ENCODE measurements at regions not wholly inside any gene's neighbourhood (a gene's known extent, or its start where the extent isn't known, plus 50 kb on each side); places are given as distances from the start of the nearest gene placed in this dataset.

- H3K27ac Mint-ChIP-seq = no peak overlapping the region
- ATAC-seq (ENCODE audit: low read depth) = no peak
- no peaks in the 10 kb centered on the region for H3K9me3 Mint-ChIP-seq
- no peak for TF ChIP-seq CTCF (IDR thresholded peaks at IDR 0.05)
- H3K4me1 Mint-ChIP-seq = no peaks in the 10 kb centered on the region
- peaks cover 8% of the 10 kb centered on the region for H3K27me3 Mint-ChIP-seq
- intact Hi-C loops (cut with micrococcal nuclease) = no loop called here
- DNase-seq = no peak
- POLR2A ChIA-PET = no interaction called here
- CTCF ChIA-PET = no interaction called here
- no peaks in the 10 kb centered on the region for H3K36me3 Mint-ChIP-seq (ENCODE audit: low read depth)
- H3K4me3 Mint-ChIP-seq = no peak overlapping the region
These were observed 270.5 kb downstream of the SKAP2 start for GRCh38 chr7:26593896-26594295.

DNA sequence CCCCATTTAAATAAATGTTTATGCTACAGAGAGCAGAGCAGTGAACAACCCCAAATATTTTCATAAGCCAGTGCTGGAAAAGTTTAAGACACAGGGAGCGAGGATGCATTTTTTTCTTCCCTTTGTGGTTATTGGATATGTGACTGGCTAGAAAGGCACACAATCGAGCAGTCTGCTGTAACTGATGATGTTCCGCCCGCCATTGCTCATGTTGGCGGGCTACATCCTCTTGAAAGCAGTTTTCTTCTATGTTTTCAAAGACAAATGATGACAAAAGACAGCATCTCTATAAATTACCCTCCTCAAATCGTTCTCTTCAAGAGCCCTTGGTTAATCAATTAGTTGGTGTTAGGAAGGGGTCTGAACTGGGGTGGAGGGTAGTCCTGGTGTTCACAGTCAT lies 269.8 kb downstream of the SKAP2 start:
- Mint-ChIP-seq H3K27ac (no peak overlapping the region), H3K36me3 (ENCODE audit: low read depth) (no peaks in the 10 kb centered on the region), H3K9me3 (no peaks in the 10 kb centered on the region), H3K27me3 (peaks cover 8% of the 10 kb centered on the region), H3K4me1 (no peaks in the 10 kb centered on the region), H3K4me3 (no peak overlapping the region)
- no peak for TF ChIP-seq CTCF (IDR thresholded peaks at IDR 0.05)
- ATAC-seq (ENCODE audit: low read depth) = no peak
- no peak for DNase-seq
- intact Hi-C loops (cut with micrococcal nuclease) = no loop called here
- CTCF ChIA-PET = no interaction called here
- POLR2A ChIA-PET = no interaction called here

DNA sequence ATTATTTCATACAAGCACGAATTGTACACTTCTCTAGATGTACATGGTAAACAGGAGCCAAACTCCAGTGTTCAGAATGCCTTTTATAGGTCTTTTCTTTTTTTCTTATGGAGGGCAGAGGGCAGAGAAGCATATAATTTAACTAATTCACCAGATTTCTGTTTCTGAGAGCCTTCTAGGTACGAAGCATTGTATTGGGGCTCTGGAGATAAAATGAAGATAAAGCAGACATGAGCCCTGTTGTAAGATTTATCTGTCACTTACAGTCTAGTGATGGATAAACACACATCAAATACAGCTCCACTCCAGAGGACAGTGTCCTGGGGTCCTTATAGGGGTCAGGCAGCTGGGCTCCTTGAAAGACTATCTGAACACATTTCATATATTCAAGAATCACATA lies 265.5 kb downstream of the SKAP2 start:
- no peak for TF ChIP-seq CTCF (IDR thresholded peaks at IDR 0.05)
- Mint-ChIP-seq H3K4me1 (no peaks in the 10 kb centered on the region), H3K36me3 (ENCODE audit: low read depth) (no peaks in the 10 kb centered on the region), H3K27ac (no peak overlapping the region), H3K9me3 (no peaks in the 10 kb centered on the region), H3K4me3 (no peak overlapping the region), H3K27me3 (no peaks in the 10 kb centered on the region)
- no peak for DNase-seq
- intact Hi-C loops (cut with micrococcal nuclease) = no loop called here
- ATAC-seq (ENCODE audit: low read depth) = no peak
- POLR2A ChIA-PET = no interaction called here
- CTCF ChIA-PET = no interaction called here

GRCh38 chr7:26599982-26600381 lies 264.4 kb downstream of the SKAP2 start:
- Mint-ChIP-seq H3K4me1 (no peaks in the 10 kb centered on the region), H3K9me3 (no peaks in the 10 kb centered on the region), H3K4me3 (no peak overlapping the region), H3K36me3 (ENCODE audit: low read depth) (no peaks in the 10 kb centered on the region), H3K27ac (no peak overlapping the region), H3K27me3 (no peaks in the 10 kb centered on the region)
- DNase-seq (no peak), ATAC-seq (ENCODE audit: low read depth) (no peak)
- intact Hi-C loops (cut with micrococcal nuclease) = no loop called here
- TF ChIP-seq CTCF (IDR thresholded peaks at IDR 0.05) = no peak
- ChIA-PET POLR2A (no interaction called here), CTCF (no interaction called here)

GRCh38 chr7:26600411-26600810 lies 264.0 kb downstream of the SKAP2 start:
- H3K36me3 Mint-ChIP-seq (ENCODE audit: low read depth) = no peaks in the 10 kb centered on the region
- no peak for DNase-seq
- no peak overlapping the region for H3K4me3 Mint-ChIP-seq
- ChIA-PET CTCF (no interaction called here), POLR2A (no interaction called here)
- TF ChIP-seq CTCF (IDR thresholded peaks at IDR 0.05) = no peak
- H3K4me1 Mint-ChIP-seq = no peaks in the 10 kb centered on the region
- intact Hi-C loops (cut with micrococcal nuclease) = no loop called here
- H3K27me3 Mint-ChIP-seq = no peaks in the 10 kb centered on the region
- ATAC-seq (ENCODE audit: low read depth) = no peak
- H3K27ac Mint-ChIP-seq = no peak overlapping the region
- H3K9me3 Mint-ChIP-seq = no peaks in the 10 kb centered on the region

Measured in activated B cell treated with CpG ODN at 0.5 μM for 24 hours (primary cell).